GM19372 (cell line): ENCODE measurements at regions not wholly inside any gene's neighbourhood (a gene's known extent, or its start where the extent isn't known, plus 50 kb on each side); places are given as distances from the start of the nearest gene placed in this dataset.
"Not testable (repeated sequence)": the region's sequence is repeated elsewhere in the genome, so short reads cannot be mapped to it uniquely, and the experiment has no call there.

Experiments
- ATAC-seq: cut with Tn5 transposase; IDR thresholded peaks from one replicate; pipeline ENCODE4 v1.9.1; 2021; ENCODE audit warnings: mild to moderate bottlenecking, low read depth, moderate library complexity; ENCODE audit not compliant: unreplicated experiment

DNA sequence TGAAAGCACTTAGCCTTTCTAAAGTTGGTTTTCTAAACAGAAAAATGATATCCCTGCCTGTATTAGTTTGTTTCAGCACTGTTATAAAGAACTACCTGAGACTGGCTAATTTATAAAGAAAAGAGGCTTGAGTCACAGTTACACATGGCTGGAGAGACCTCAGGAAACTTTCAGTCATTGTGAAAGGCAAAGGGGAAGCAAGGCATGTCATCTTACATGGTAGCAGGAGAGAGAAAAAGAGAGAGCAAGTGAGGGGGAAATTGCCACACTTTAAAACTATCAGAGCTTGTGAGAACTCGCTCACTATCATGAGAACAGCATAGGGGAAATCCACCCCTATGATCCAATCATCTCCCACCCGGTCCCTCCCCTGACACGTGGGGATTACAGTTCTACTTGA is 64.9 kb downstream of the FAM170A start:
- ATAC-seq, result no peak

DNA sequence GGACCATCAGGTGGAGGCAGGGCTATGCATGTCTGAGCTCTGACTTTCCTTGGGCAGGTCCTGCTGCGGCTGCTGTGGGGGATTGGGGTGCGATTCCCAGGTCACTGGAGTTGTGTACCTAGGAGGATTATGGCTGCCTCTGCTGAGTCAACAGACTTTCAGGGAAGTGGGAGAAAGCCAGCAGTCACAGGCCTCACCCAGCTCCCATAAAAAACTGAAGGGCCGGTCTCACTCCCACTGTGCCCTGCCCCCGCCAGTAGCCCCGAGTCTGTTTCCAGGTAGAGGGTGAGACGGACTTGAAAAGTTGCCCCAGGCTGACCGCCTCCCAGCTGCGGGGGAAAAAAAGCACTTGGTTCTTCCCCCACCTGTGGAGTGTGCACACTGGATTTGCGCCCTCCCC is 76.7 kb downstream of the FAM170A start:
- no peak for ATAC-seq

DNA sequence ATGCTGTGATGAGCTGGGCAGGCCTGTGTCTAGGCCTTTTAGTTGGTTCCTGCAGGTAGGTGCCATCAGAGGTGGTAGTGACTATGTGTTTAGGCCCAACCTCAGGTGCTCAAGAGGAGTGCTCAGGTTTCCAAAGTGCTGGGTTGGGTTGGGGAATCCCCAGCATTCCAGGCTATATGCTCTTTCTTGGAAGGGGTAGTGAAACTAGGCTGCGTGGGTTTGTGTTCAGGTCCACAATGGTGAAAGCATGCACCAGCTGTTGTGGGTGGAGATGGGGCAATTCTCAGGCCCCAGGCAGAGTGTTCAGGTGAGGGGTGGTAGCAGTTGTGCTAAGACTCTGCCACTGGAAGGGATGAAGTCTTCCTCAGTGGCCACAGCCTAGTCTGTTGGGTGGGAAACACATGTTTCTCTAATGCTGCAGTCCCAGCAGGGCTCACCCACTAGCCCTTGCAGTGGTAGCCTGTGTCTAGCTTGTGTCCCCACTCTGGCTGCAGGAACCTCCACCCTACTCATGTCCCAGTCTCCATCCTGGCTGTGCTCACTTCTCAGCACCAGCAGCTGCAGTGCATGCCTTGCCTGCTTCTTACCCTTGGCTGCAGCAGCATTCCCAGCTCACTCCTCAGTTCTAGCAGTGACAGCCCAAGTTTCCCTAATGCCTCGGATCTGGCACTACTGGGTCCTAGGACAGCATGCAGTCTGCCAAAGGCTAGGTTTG is 78.9 kb downstream of the FAM170A start:
- no peak for ATAC-seq

DNA sequence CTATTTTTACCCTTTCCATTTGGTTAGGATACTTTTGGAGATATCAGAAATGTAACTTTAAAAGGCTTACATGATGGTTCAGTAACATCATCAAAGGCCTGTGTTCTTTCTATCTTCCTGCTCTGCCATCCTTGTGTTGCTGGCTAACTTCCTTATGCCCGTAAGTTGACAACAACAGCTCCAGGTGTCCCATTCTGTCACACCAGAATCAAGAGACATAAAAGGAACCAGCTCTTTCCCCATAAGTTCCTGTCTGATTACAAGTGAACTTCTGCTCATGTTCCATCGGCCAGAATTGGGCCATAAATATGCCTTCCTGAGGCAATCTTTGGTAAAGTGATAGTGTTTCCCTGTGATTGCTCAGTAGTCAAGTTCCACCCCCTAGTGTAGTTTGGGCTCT is 92.4 kb downstream of the FAM170A start:
- ATAC-seq, result no peak

DNA sequence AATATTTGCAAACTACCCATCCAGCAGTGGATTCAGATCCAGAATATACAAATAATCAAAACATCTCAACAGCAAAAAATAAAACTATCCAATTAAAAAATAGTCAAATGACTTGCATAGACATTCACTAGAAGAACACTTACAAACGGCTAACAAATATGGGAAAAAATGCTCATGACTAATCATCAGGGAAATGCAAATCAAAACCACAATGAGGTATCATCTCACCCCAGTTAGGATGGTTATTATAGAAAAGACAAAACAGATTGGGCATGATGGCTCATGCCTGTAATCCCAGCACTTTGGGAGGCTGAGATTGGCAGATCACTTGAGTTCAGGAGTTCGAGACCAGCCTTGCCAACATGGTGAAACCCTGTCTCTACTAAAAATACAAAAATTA is 95.9 kb downstream of the FAM170A start:
- not testable (repeated sequence) for ATAC-seq

DNA sequence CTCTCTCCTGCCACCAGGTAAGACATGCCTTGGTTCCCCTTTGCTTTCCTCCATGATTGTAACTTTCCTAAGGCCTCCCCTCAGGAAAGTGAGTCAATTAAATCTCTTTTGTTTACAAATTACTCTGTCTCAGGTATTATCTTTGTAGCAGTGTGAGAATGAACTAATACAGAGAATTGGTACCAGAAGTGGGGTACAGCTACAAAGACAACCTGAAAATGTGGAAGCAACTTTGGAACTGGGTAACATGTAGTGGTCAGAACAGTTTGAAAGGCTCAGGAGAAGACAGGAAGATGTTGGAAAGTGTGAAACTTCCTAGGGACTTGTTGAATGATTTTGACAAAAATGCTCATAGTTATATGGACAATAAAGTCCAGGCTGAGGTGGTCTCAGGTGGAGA is 97.2 kb downstream of the FAM170A start:
- no peak for ATAC-seq

DNA sequence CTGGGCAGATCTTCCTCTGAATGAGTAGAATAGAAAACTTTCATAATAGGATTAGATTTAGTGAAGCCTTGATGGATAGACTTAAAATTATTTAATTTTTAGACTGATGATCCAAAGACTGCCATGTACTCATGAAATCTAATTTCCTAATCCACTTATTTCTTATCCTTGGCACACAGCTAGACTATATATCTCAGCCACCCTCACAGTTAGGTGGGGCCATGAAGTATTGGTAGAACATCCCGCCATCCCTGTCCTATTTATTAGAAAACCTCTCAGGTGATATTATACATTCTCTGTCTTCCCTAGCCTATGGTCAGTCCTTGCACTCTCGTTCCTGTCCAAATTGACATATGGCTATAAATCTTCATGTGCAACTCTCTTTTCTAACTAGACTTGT is 110.9 kb downstream of the FAM170A start:
- no peak for ATAC-seq

DNA sequence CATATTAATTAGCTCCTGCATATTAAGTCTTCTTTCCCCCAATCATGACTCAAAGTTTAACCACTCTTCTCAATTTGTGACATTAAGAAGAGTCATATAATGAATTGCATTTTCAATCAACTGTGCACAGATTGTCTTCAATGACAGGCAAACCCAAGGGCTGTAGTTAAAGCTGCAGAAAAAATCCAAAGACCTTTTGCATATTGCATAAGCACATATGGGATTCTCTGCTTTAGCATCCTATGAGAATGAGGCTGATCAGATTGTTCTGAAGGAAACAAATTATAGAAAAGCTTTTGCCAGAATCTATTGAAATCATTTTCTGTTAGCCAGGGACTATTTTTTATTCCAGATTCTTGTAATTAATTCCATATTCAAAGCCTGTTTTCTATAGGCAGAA is 112.3 kb downstream of the FAM170A start:
- no peak for ATAC-seq

DNA sequence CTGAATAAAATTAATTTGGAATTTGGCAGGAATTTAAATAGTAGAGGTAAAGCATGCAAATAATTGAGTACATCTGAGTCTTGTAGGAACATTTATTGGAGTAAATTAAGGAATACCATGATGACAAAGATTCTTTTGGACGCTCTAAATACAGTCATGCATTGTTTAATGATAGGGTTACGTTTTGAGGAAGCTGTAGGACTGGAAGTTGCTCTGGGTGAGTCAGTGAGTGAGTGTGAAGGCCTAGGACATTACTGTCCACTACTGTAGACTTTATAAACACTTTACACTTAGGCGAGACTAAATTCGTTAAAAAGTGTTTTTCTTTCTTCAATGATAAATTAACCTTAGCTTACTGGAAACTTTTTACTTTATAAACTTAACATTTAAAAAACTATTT is 113.0 kb downstream of the FAM170A start:
- ATAC-seq, result no peak

DNA sequence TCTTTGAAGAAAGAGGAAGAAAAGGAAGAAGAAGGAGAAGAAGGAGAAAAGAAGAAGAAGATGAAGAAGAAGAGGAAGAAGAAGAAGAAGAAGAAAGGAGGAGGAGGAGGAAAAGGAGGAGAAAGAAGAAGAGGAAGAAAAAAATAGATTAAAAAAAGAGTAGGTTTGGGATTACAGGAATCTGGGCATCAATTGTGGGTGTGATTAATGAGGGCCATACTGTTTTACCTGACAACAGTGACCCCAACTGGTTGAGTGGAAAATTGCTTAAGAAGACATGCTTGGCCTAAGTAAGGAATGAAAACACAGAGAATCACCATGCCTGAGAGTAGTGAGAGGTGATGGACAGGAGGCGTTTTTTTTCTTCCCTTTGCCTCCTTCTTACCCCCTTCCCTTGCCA is 114.6 kb downstream of the FAM170A start:
- peak; percentile 88 for ATAC-seq

DNA sequence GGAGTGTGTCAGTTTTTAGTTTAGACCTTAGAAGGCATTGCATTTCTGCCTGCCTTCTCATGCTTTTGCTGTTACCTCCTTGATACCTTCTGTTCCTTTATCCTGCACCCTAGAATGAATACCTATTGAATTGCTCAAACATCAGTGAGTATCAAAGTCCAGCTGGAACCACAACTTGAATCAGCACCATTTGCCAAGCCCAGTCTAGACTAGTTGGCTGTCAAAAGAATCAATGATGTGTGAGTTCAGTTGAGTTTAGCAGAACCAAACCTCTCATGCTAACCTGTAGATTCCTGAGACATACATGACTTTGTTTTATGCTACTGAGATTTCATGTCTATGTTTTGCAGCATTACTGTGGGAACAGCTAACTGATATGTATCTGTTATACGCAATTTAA is 116.6 kb downstream of the FAM170A start:
- ATAC-seq, result no peak

DNA sequence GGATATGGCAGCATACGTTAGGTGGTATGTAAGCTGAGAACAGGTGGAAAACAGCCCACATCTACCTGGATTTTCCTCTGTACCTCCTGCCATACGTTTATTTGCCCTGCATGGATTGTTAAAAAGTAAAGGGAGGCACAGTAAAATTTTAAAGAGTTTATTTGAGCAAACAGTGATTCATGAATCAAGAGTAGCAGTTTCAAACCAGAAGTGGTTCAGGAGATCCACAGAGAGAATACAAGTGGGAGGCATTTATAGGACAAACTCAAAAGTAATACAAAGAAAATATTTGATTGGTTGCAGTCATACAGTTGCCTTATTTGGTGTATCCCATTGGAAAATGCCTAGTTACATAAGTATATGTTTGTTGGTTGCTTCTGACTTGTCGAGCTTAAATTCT is 117.6 kb downstream of the FAM170A start:
- ATAC-seq, result no peak

DNA sequence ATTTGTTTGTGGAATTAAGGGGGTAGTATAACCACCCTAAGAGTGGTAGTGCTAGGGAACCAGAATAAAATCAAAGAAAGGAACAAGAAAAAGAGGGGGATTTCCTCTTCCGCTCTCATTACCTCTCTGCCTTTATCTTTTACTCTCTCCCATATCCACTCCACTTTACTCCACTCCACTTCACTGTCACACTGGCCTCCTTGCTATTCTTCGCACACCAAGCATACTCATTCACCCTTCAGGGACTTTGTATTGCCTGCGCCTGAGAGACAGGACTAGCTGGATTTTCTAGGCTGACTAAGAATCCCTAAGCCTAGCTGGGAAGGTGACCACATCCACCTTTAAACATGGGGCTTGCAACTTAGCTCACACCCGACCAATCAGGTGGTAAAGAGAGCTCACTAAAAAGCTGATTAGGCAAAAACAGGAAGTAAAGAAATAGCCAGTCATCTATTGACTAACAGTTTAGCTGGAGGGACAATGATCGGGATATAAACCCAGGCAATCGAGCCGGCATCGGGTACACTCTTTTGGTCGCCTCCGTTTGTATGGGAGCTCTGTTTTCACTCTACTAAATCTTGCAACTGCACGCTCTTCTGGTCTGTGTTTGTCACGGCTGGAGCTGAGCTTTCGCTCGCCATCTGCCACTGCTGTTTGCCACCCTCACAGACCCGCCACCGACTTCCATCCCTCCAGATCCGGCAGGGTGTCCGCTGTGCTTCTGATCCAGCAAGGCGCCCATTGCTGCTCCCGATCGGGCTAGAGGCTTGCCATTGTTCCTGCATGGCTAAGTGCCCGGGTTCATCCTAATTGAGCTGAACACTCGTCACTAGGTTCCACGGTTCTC is 121.8 kb downstream of the FAM170A start:
- ATAC-seq, result no peak

DNA sequence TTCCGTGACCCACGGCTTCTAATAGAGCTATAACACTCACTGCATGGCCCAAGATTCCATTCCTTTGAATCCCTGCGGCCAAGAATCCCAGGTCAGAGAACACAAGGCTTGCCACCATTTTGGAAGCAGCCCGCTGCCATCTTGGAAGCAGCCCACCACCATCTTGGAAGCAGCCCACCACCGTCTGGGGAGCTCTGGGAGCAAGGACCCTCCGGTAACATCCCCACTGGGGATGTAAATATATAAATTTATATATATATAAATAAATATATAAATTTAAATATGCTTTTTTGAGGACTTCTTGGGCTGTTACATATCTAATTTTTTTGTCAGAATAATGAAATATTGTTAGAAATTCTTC is 122.4 kb downstream of the FAM170A start:
- no peak for ATAC-seq

DNA sequence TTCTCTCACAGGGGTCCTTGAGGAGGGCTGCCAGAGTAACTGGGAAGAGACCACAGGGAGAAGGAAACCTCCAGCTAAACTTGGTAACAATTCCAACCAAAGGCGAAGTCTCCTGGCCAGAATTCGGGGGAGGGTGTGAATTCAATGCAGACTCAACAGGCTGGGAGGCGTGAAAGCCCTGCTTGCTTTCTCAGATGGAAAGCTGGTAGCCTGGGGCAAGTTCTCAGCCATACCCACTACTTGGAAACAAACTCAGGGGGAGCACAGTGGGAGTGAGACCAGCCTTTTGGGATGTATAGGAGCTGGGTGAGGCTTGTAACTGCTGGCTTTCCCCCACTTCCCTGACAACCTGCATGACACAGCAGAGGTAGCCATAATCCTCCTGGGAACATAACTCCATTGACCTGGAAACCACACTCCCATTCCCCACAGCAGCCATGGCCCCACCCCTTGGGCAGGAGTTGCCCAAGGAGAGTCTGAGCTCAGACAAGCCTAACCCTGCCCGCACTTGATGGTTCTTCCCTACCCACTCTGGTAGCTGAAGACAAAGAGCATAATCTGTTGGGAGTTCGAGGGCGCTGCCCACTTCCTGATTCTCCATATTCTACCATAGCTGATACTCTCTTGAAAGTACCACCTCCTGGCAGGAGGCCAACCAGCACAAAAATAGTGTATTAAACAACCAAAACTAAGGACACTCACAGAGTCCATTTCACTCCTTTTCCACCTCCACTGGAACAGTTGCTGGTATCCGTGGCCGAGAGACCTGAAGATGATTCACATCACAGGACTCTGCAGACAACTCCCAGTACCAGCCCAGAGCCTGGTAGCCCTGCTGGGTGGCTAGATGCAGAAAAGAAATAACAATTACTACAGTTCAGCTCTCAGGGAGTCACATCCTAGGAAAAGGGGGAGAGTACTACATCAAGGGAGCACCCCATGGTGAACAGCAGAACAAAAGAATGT is 123.8 kb downstream of the FAM170A start:
- ATAC-seq, result no peak

DNA sequence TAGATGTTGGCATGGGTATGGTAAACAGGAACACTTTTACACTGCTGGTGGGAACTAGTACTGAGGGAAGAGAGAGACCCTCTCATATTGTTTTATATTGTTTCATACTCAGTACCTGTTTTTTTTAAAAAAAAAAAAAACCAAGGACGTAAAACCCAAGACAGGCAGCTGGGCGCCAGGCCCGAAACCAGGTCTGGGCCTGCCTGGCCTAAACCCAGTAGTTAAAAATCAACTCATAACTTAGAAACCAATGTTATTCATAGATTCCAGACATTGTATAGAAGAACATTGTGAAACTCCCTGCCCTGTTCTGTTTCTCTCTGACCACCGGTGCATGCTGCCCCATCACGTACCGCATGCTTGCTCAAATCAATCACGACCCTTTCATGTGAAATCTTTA is 125.5 kb downstream of the FAM170A start:
- not testable (repeated sequence) for ATAC-seq

DNA sequence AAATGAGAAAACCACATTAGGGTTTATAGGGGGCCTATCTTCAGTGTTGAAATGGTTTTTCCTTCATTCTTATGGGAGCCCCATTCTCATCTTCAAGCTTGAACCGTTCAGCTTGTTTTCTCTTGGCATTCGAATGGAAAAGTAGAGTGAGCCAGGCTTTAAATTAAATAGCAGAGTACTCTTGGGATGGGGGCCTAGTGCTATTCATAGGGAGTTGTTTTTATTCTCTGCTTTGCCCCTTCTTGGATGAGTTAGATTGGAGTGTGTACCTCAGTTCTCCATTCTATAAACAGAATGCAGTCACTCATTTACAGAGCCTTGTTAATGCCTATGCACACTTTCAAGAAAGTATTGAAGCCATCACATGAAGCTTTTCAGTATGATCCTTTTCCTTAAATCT is 127.9 kb downstream of the FAM170A start:
- ATAC-seq, result no peak

DNA sequence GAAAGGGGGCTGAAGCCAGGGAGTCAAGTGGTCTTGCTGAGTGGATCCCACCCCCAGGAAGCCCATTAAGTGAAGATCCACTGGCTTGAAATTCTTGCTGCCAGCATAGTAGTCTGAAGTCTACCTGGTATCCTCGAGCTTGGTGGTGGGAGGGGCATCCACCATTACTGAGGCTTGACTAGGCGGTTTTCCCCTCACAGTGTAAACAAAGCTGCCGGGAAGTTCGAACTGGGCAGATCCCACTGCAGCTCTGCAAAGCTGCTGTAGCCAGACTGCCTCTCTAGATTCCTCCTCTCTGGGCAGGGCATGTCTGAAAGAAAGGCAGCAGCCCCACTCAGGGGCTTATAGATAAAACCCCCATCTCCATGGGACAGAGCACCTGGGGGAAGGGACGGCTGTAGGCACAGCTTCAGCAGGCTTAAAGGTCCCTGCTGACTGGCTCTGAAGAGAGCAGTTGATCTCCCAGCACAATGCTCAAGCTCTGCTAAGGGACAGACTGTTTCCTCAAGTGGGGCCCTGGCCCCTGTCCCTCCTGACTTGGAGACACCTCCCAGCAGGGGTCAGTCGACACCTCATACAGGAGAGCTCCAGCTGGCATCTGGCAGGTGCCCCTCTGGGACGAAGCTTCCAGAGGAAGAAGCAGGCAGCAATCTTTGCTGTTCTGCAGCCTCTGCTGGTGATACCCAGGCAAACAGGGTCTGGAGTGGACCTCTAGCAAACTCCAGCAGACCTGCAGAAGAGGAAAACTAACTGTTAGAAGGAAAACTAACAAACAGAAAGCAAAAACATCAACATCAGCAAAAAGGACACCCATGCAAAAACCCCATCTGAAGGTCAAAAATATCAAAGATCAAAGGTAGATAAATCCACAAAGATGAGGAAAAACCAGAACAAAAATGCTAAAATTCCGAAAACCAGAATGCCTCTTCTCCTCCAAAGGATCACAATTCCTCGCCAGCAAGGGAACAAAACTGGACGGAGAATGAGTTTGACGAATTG is 140.6 kb downstream of the FAM170A start:
- not testable (repeated sequence) for ATAC-seq

DNA sequence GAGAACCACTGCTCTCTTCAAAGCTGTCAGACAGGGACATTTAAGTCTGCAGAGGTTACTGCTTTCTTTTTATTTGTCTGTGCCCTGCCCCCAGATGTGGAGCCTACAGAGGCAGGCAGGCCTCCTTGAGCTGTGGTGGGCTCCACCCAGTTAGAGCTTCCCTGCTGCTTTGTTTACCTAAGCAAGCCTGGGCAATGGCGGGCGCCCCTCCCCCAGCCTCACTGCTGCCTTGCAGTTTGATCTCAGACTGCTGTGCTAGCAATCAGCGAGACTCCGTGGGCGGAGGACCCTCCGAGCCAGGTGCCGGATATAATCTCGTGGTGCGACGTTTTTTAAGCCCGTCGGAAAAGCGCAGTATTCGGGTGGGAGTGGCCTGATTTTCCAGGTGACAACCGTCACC is 150.8 kb downstream of the FAM170A start:
- ATAC-seq, result not testable (repeated sequence)

DNA sequence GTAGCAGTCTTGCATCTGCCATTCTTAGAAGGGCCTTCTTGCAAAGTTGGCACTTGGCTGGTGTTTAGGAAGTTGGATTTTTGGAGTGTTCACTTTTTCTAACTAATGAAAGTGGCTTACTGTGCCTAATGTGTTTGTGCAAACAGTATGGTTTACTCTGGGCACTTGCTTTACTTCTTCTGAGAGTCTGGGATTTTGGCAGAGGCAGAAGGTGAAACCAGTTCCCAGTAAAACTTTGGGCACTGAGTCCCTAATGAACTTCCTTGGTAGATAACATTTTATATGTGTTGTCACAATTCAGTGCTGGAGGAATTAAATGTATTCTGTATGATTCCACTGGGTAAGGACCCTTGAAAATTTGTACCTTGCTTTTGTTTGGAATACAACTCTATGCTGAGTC is 155.7 kb downstream of the FAM170A start:
- ATAC-seq, result no peak
